Fibroblast of skin of scalp (primary cell): ENCODE measurements at regions not wholly inside any gene's neighbourhood (a gene's known extent, or its start where the extent isn't known, plus 50 kb on each side); places are given as distances from the start of the nearest gene placed in this dataset.

ENCODE experiments used
- DNase-seq: peaks from one replicate; pipeline ENCODE4 v3.0.0-alpha.2; 2013

DNA sequence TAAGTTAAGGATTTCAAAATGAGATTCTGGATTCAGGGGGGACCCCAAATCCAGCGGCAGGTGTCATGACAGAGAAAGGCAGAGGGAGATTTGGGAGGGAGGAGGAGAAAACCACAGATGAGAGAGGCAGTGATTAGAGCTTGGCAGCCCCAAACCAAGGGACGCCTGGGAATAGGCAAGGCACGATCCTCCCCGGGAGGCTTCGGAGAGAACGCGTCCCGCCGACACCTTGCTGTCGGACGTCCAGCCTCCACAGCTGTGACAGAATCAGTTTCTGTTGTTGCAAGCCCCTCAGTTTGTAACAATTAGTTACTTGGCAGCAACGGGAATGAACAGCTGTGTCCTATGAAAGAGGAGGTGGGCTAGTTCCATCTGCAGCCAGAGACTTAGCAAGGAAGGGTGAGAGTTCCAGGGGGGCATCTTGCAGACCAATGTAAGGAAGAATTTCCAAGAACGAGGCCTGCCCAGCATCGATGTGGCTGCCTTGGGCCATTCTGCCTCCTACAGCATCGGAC lies 110.7 kb upstream of the SDK2 start:
- no peak for DNase-seq

DNA sequence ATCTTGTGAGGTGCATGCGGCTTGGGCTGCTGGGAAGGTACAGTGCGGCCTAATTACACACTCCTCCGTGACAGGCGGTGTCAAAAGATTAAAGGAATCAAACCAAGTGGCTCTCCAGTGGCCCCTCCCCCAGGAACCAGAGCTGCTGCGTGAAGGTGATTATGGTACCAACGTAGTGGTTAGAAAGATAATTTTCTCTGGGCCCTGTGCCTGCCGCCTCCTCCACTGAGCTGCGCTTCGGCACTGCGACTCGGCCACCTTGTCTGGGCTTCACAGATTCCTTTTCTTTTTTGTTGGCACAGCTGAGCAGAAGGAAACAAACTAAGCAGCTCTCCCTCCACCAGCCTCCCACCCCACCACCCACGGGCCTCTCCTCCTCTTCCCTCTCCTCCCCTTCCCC lies 113.2 kb upstream of the SDK2 start:
- DNase-seq: no peak

DNA sequence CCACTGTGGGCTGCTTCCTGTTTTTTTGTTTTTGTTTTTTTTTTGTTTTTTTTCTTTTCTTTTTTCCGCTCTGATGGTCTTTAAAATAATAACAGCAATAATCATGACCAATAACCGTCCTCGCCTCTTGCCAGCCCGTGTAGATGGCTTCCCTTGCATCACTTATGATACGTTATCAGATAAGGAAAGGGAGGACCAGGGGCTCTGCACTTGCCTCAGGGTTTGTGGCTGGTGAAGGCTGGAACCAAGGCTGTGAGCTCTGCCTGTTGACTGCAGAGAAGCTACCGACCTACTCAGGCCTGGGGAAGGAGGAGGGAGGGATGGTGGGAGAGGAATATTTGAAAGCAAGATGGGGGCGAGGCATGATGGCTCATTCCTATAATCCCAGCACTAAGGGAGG lies 114.0 kb upstream of the SDK2 start:
- no peak for DNase-seq

DNA sequence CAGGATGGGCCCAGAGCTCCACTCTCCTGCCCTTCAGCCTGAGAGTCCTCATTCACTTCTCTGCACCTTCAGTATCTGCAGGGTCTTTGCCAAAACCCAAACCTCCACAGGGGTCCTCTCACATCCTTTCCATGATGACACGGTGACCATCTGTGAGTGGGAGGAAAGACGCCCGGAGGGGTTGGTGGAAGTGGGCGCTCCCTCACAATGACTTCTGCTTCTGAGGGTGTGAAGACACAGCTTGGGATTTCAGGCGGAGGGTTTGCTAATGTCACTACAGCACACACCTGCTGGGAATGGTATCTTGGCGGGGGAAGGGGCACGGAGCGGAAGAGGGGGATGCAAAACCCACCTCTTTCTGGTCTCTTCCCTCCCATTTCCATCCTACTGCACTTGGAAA lies 115.1 kb upstream of the SDK2 start:
- no peak for DNase-seq

DNA sequence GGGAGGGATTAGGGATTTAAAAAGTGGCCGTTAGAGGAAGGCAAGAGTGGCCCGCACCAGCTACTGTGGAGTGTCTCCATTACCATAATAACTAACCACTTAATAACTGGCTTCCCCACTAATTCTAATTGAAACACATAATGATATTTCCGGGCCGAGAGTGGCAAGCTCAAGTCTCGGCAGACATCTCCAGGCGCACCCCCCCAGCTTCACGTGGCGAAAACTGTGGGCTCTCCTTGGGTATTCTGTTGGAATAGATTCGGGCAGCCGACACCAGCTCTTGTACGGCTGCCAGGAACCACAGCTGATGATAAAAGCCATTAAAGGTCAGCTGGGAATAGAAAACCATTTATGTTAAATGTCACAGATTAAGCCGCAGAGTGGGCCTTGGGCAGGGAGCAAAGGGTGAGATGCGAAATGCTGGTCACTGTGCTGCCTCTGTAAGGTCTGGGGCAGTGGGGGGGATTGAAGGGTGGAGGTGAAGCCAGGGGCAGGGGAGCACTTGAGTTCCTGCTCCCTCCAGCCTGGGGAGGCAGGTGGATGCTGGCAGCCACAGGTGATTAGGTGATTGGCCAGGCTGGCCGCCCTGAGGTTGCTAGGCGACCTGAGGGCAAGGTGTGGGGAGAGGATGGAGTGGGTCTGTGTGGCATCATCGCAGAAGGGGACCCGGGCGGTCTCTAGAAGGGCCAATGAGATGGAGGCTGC lies 115.6 kb upstream of the SDK2 start:
- DNase-seq: no peak

DNA sequence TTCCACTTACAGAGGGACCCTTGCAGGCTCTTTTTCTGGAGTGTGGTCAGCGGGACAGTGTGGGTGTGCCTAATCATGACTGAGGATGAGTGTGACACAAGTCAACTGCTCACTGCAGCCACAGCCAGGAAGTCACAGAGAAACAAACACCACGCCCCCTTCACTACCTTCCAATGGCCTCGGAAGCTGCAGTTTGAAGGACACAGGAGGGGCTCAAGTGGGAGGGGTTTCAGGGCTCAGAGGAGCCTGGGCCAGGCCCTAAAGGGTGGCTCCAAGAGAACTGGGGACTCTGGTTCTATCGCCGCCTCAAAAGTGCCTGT lies 116.2 kb upstream of the SDK2 start:
- no peak for DNase-seq

DNA sequence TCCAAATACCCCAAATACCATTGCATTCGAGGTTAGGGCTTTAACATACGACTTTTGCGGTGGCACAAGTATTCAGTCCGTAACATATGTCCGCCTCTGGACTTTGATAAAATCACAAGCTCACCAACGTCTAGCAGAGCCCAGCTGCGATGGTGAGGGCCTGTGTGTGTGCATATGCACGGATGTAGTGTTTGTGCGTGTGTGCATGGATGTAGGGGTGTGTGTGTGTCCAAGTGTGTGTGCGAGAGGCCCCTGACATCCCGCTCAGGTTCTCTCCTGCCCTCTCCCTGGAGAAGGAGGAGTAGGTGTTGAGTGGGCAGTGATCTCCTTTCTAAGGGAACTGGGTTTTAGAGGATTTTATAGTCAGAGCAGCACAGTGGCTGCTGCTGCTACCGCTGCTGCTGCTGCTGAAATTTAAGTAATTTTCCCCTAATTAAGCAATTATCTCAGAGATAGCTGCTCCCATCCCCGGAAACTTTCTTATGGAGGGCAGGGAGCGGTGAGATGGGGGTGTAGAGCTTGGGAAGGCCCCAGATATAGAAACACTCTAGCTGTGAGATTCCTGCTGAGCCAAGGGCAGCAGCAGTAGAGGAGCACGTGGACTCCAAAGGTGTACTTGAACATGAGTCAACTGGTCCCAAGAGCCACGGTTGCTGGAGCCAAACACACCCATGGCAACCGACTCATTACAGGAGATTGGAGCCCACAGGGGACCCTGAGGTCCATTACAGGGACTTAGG lies 121.7 kb upstream of the SDK2 start:
- no peak for DNase-seq

DNA sequence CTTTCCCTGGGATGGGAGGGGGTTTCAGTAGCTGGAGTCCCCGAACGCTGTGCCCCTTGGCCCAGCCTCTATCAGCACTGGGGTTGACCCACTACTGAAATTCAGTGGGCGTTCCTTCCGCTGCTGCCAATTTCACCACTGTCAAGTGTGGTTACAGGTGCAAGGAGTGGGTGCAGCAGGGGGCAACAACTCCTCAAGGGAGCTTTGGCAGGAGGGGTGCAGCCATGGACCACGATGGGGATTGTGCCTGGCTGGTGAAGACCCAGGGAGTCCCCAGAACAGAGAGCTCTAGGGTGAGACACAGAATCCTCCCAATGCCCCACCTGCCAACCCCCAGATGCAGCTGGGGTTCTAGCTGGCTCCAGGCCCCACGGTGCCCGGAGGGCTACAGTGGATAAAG lies 123.5 kb upstream of the SDK2 start:
- DNase-seq: no peak

DNA sequence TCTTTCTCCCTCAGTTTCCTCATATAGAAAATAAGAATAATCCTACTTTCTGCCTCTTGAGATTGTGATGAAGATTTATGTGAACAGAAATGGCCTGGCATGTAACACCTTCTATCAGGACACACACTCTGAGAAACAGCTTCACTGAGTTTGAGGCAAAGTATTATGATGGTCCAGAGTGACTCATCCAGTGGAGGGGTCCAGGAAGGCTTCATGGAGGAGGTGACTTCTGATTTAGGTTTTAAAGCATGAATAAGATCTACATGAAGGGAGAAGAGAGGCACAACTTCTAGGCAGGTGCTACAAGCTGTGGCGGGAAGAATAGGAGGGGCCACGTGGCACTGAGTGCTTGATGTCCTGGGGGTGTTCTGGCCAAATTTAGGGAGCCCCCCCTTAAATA lies 124.4 kb upstream of the SDK2 start:
- DNase-seq: no peak

DNA sequence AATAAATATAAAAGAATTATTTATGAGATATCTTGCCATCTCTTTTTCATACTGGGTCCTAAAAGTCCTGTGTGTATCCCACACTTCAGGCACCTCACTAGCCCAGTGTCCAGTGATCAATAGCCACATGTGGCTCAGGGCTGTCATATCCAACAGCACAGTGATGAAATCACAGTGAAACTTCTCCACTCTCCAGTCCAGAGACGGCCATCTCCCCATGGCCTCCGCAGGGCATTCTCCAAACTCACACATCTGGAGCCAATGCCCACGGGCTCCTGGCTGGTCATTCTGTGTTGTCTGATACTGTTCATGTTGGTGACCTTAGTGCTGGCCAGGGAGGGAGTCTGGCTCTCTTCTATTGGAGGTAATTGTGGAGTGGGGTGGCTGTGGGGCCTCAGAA lies 125.2 kb upstream of the SDK2 start:
- DNase-seq: no peak

DNA sequence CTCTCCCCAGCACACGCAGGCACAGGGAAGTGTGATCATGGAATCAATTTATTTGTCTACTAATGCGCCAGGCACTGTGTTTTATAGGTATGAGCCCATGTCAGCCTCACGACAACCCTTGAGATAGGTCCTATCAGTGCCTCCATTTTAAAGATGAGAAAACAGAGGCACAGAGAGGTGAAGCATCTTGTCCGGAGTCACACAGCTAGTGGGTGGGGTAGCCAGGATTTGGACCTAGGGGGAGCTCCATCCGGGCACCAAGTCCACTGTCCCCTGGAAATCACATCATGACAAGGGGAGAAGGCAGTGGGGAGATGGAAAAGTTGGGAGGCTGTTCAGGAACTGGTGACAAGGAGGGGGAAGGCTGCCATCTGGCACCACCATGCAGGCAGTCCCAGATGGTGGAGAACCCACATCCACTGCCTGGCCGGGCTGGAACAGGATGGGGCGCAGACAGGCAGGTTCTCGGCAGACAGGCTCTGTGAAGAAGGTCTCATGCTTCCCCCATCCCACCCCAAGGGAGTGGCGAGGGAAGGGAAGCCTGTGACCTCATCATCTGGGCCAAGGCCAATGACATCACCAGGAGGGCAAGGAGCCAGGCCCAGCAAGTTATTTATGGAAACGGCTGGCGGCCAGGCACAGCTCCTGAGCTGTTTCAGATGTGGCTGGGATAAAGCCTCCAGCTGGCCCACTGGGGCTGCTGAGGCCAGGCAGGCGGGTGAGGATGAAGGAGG lies 126.0 kb upstream of the SDK2 start:
- DNase-seq: peak; percentile 95

DNA sequence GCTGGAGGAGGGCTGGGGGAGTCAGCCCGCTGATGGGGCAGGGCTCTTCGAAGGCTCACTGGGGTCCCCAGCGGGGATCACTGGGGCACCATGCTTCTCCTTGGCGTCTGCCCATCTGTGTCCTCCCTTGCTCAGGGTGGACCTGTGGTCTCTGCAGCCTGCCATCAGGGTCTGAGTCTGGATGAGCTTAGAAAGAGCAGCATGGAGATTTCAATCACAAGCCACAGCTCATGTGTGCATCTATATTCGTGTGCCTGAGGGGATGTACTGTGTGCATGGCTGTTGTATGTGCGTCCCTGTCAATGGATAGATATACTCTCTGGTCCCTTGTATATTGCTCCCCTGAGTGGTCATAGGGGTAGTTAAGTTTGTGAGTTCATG lies 126.6 kb upstream of the SDK2 start:
- no peak for DNase-seq

DNA sequence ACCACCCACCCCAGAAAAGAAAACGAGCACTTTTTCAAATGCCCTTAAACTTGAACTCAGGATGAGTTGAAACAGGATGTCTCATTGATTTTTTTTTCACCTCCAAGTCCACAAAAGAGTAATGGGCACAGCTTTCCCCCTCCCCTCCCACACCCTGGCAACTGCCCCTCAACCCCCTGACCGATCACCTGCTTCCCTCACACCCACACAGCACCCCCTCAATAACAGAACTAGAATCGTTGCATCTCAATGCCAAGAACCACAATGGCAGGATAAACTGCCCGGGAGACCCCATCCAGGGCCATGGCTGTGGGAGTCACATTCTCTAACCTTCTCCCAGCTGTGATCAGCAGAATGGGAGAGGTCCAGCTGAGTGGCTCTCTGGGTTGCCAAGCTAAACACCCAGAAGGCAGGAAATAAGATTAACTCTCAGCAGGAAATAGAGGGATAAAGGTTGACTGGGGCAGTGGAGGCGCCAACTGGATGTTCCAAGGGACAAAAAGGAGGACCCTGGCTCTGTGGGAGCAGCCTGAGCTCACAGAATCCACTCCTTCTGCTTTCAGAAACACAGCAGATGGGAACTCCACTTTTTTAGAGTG lies 128.0 kb upstream of the SDK2 start:
- no peak for DNase-seq

DNA sequence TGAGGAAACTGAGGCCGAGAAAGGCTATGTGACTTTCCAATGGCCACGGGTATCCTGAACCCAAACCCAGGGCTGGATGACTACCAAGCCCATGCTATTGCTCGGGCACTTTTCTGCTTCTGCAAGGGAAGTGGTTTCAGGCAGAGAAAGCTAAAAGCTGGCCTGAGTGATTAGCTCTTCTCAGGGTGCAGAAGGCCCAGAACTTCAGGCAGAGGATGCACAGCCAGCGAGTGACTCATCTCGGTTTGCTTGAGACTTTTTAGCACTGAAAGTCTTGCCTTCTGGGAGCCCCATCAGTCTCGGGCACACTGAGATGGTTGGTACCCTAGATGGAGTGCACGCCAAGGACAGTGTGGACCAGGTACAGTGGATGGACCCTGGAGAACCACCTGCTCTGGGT lies 129.5 kb upstream of the SDK2 start:
- DNase-seq: peak; percentile 23

DNA sequence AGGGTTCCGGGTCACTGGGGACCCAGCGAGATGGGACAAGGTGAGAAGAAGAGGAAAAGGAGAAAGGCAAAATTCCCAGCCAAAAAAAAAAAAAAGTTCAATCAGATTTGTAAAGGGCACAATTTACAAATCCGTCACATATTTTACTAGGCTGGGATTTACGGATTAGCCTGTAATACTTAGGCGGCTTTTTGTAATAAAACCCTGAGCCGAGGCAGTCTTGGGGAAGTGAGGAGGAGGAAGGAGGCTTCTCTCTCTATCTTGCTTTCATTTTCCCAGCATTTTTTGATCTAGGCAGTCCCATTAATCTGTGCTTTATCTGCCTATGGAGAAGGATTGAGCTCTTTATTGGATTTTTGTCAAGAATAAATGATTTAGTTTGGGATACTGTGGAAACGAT lies 130.6 kb upstream of the SDK2 start:
- no peak for DNase-seq

DNA sequence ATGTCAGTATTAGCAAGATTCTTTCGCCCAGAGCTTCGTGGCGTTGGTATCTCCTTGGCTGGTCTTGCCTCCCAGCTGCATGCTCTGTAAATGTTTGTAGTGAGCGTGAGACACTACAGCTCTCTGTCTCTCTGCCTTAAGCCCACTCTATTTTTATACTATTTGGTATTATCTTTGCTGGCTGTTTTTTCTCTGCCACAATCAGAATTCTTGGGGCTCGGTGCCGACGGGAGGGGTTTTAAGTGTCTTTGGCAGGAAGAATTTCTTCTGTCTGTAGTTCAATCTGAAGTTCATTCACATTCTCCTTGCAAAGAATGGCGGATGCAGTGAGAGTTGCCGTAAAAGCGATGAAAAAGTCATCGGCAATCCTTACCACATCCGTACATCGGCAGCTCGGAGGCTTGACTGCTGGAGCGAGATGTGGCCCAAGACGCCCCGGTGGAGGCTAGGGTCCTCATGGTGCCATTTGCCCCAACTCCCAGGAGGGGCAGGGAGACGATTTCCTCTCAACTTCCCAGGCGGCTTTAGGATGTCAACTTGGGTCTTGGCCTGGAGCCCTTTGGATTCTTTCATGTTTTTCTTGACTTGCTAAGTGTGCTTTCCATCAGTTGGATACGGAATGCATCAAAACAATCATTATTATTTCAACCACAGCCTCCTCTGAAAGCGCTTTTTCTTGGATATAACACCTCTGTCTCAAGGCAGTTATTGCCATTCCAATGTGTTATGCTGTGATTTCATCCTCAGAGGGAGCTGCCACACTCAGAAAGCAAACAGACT lies 132.3 kb upstream of the SDK2 start:
- no peak for DNase-seq

DNA sequence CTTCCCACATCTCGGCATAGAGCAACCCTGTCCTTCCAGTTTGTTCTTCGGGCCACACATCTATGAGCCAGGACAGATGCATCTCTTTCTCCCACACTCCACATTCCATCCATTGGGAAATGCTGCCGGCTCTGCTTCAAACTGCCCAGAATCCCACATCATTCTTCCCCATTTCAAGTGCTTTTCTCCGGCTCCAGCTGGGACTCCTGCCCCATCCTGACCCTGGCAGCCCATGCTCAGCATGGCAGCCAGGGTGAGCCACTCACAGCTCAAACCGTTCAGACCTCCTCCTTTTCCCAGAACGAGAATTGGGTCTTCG lies 132.8 kb upstream of the SDK2 start:
- DNase-seq: peak; percentile 15

DNA sequence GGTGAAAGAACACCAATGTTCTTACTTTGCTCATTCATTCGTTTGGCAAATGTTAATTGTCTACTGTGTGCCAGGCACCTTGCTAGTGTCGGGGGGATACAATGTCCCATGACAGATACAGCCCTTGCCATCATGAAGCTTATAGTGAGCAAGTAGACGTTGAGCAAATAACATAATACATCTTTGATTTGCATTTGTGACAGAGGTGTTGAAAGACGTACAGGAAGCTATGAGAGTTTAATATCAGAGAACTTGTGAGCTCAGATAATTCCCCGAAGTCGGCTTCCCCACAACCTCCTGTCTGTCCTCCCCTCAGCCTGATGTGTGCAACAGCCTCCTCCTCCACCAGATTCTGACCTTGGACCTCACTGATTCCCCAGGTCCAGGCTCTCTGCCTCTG lies 138.0 kb upstream of the SDK2 start:
- DNase-seq: no peak

DNA sequence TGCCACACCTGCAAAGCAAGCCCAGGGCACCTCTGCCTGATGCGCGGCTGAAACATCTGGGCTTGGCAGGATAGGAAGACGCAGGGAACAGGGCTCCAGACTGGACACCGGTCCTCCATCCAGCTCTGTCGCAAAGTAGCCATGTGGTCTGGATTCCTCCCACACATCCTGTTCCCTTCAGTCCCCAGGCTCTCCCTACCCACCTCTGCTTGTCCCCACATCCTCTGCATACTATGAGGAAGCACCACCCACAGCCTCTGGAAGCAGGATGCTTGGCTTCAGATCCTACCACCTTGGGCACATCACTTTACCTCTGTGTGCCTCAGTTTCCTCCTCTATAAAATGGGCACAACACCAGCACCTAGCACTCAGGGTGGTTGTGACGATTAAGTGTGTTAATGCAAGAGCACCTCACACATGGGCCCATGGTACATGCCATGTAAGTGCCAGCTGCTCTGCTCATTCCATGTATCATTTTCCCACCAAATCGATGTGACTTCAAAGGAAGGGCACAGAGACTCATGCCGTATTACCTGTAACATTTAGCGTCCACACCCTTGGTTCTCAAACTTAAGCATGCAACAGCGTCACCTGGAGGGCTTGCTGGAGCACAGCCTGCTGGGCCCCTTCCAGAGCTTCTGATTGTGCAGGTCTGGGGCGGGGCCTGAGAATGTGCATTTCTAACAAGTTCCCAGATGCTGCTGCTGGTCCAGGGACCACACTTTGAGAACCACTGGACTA lies 138.6 kb upstream of the SDK2 start:
- DNase-seq: no peak

DNA sequence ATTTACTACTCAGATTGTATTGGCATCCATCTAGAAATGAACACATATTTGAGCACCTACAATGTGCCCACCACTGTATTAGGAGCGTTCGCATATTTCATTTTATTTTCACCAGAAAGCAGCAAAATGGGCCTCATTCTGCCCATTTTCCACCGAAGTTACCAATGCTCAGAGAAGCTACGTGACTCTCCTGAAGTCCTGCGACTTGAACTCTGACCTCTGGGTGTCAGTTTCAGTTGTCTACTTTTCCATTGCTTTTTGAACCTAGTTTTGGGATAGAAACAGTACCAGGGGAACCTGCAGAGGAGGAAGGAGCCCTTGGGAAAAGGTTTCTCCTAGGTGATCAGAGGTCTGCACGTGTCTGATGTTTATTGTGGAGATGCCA lies 139.1 kb upstream of the SDK2 start:
- no peak for DNase-seq

DNA sequence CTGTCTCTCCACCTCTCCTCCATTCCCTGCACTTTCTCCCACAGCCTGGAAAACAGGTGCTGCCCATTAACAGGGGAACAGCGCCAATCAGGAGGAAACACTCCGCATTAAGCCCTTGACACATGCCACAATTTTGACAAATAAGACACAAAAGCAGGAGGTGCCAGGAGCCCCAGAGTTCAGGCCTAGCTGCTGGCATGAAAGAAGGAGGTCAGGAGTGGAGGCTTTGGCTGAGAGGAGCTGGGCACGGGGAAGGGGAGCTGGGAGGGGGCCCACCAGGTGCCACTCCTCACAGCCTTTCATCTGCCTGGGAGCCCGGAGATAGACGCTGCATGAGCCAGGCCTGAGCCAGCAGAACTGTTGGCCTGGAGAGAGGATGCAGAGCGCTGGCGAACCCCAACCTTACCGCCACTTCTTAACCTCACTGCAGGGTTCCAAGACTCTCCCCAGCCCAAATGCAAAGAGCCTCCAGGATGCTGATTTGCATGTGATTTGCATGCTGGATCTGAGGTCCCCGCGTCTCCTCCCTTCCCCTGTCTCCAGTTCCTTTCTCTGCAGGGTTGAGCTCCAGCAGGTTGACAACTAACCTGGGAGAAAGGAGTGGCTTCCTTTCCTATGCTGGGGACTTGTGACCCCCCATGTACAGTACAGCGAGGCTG lies 139.8 kb upstream of the SDK2 start:
- DNase-seq: no peak

DNA sequence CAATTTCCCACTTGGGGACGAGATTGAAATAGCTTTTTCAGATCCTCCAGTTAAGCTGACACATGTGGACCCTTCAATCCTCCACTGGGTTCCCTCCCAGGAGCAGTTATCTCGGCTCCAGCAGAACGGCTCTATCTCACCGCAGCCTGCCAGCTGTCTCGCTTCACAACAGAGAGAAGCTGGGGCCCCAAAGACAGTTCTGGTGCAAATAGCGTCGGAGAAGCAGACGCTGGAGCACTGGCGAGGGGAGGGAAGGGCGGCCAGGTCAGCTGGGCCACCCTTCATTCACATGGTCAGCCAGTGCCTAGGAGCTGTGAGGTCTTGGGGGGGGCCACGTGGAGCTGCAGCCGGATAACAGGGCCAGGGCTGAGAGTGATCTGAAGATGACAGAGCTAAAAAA lies 141.3 kb upstream of the SDK2 start:
- no peak for DNase-seq
